ENCODE measurements at regions not wholly inside any gene's neighbourhood (a gene's known extent, or its start where the extent isn't known, plus 50 kb on each side); places are given as distances from the start of the nearest gene placed in this dataset.
"Not testable (repeated sequence)": the region's sequence is repeated elsewhere in the genome, so short reads cannot be mapped to it uniquely, and the experiment has no call there.

DNA sequence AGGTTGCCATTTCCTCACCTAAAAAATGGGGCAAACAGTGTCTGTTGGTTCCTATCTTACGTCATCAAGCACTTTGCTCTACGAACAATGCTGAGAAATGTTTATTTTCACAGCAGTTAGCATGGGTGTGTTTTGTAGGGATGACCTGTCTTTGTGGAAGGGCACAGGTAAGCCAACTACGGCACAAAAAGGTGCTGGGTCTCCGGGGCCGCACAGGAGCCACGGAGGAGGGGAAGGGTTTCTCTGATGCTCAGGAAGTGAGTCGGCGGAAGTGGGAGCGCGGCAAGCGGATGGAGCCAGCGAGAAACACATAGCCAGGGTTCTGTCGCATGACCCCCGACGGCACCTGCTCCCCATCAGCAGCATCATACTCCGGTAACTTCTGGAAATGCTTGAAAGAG, 65.6 kb upstream of the TCL1B start:
- Mint-ChIP-seq H3K4me3 (no peak overlapping the region), H3K27me3 (ENCODE audit: low read depth) (peaks cover 39% of the 10 kb centered on the region), H3K9me3 (no peaks in the 10 kb centered on the region), H3K27ac (ENCODE audit: unreplicated experiment) (no peak overlapping the region), H3K4me1 (peaks cover 5% of the 10 kb centered on the region), H3K36me3 (ENCODE audit: low read depth) (no peaks in the 10 kb centered on the region)
- DNase-seq (ENCODE audit: low read depth, low spot score), result no peak
- TF ChIP-seq, protein P1, sequence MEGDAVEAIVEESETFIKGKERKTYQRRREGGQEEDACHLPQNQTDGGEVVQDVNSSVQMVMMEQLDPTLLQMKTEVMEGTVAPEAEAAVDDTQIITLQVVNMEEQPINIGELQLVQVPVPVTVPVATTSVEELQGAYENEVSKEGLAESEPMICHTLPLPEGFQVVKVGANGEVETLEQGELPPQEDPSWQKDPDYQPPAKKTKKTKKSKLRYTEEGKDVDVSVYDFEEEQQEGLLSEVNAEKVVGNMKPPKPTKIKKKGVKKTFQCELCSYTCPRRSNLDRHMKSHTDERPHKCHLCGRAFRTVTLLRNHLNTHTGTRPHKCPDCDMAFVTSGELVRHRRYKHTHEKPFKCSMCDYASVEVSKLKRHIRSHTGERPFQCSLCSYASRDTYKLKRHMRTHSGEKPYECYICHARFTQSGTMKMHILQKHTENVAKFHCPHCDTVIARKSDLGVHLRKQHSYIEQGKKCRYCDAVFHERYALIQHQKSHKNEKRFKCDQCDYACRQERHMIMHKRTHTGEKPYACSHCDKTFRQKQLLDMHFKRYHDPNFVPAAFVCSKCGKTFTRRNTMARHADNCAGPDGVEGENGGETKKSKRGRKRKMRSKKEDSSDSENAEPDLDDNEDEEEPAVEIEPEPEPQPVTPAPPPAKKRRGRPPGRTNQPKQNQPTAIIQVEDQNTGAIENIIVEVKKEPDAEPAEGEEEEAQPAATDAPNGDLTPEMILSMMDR (conservative IDR thresholded peaks at IDR 0.05), result no peak

DNA sequence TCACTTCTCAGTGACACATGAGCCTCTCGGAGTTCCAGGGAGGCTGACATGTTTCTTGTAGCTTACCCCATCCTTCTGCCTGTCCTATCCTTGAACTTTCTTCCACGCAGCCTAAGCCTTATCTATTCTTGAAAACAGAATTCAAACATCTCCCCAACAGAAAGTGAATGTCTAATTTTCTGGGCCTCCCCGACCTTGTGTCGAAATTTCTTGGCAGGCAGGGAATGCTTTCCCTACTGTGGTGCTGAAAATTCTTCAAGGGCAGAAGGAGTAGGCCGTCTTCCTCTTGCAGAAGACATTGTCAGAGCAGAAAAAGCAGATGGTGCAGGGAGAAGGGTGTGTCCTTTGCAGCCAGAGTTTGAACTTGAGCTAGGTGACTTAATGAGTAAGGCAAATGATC, 63.0 kb upstream of the TCL1B start:
- TF ChIP-seq, protein P1 (conservative IDR thresholded peaks at IDR 0.05), result no peak
- Mint-ChIP-seq H3K9me3 (no peaks in the 10 kb centered on the region), H3K4me3 (no peak overlapping the region), H3K27ac (ENCODE audit: unreplicated experiment) (no peak overlapping the region), H3K36me3 (ENCODE audit: low read depth) (no peaks in the 10 kb centered on the region), H3K27me3 (ENCODE audit: low read depth) (peaks cover 40% of the 10 kb centered on the region), H3K4me1 (peaks cover 5% of the 10 kb centered on the region)
- DNase-seq (ENCODE audit: low read depth, low spot score), result no peak

DNA sequence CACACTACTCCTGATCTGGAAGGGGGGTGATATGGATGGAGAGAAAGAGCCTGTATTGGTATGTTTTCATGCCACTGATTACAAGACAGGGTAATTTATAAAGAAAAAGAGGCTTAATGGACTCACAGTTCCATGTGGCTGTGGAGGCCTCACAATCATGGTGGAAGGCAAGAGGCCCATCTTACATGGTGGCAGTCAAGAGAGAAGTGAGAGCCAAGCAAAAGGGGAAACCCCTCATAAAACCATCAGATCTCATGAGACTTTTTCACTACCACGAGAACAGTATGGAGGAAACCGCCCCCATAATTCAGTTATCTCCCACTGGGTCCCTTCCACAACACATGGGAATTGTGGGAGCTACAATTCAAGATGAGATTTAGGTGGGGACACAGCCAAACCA, 60.5 kb upstream of the TCL1B start:
- not testable (repeated sequence) for H3K4me1 Mint-ChIP-seq; H3K36me3 Mint-ChIP-seq (ENCODE audit: low read depth); H3K27ac Mint-ChIP-seq (ENCODE audit: unreplicated experiment); DNase-seq (ENCODE audit: low read depth, low spot score); H3K4me3 Mint-ChIP-seq; H3K9me3 Mint-ChIP-seq
- peaks cover 46% of the 10 kb centered on the region for H3K27me3 Mint-ChIP-seq (ENCODE audit: low read depth)

DNA sequence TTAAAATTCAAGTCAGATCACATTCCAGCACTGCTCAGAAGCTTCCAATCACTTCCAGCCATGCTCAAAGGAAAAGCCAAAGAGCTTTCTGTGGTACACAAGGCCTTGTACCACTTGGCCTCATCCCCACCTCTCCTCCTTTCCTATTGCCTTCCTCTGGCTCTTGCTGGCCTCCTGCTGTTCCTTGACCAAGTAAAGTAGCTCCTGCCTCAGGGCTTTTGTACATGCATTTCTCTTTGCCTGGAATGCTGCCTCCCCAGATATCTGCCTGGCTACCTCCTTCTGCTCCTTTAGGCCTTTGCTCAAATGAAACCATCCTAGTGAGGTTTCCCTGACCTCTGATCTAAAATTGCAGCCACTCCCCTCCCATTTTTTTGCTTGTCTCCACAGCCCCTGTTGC, 51.2 kb upstream of the TCL1B start:
- Mint-ChIP-seq H3K27ac (ENCODE audit: unreplicated experiment) (no peak overlapping the region), H3K4me3 (no peak overlapping the region), H3K27me3 (ENCODE audit: low read depth) (peaks cover 21% of the 10 kb centered on the region), H3K9me3 (no peaks in the 10 kb centered on the region), H3K36me3 (ENCODE audit: low read depth) (no peaks in the 10 kb centered on the region), H3K4me1 (no peaks in the 10 kb centered on the region)
- no peak for DNase-seq (ENCODE audit: low read depth, low spot score)
- TF ChIP-seq, protein P1 (conservative IDR thresholded peaks at IDR 0.05), result no peak
